NCI-H460 (cell line): ENCODE measurements at regions not wholly inside any gene's neighbourhood (a gene's known extent, or its start where the extent isn't known, plus 50 kb on each side); places are given as distances from the start of the nearest gene placed in this dataset.
"Not testable (repeated sequence)": the region's sequence is repeated elsewhere in the genome, so short reads cannot be mapped to it uniquely, and the experiment has no call there.

Experiments used
- DNase-seq: peaks from one replicate; pipeline ENCODE4 v3.0.0-alpha.2; 2016; ENCODE audit warnings: low read depth; ENCODE audit errors: extremely low read depth

DNA sequence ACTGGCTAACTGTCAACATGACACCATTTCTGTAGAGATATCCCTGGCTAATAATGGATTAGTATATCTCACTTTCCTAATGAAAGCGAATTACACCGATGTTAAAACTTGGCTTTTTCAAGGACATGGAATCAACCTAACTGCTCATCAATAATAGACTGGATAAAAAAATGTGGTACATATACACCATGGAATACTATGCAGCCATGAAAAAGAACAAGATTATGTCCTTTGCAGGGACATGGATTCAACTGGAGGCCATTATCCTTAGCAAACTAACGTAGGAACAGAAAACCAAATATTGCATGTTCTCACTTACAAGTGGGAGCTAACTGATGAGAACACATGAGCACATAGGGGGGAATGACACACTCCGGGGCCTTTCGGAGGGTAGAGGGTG is 62.6 kb downstream of the ZIC1 start:
- no peak for DNase-seq

DNA sequence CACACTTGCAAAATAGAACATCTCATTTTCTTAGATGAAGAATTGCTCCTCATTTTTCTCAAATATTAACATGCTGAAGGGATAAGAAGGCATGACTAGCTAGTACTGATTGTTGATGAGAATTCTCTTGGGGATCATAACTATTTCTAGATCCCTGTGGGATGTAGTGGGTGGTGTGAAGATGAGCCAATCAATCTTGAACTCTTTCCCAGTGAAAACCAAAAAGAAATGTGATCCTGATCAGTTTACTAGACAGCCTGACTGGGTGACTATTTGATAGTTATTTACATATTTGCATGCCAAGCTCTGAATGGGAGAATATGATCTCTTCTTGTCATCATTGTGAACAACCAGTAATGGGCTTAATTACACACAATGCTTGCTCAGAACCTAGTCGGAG is 63.7 kb downstream of the ZIC1 start:
- DNase-seq: no peak

- DNase-seq: no peak
Observed at GRCh38 chr3:147483145-147483544, 74.0 kb downstream of the ZIC1 start.

DNA sequence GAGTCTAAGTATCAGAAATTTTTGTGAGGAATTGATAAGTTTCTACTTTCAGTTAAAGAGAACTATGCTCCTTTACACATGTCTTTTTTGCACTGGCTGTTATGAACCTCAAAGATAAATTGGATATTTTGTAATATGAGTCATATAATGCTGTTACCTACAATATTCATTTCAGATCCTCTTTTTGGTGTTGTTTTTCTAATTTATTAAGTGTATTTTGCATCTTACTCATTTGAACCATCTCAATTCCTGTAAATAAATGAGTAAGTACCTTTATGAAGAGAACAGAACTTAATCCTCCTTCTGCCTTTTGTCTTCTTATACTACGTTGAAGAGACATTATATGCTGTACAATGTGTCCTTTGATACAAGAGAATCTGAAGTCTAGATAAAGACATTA is 74.4 kb downstream of the ZIC1 start:
- DNase-seq: no peak

DNA sequence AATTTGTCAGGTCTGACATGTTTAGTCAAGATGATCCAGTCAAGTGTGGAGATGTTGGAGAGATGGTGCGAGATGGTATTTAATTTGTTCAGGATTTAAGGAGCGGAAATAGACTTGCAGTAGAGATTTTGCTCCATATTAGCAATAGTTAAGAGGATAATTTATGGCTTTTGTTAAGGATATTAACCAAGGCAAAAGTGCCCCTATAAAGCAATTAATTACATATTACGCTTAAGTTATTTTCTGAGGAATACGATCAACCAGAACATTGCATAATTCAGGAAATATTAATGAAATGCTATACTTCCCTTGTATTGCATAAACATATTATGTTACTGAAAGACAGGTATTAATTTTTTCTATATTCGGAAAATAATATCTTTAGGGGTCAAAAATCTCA is 83.9 kb downstream of the ZIC1 start:
- no peak for DNase-seq

DNA sequence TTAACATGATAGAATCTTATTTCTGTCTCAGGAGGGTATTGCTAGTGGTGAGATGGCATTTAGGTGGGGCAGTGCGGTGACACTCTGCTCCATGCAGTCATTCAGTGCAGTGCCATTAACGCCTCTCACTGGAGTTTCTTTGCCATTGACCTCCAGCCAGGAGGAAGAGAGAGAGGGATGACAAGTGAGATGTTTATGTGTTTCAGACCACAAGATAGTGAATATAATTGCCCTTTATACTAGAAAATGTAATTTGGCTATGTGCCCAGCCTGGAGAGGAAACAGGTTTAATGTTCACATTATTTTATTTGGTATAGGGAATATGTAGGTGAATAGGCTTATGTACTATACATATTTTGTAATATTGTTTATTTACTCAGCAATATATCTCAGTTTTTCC is 84.5 kb downstream of the ZIC1 start:
- DNase-seq: no peak

DNA sequence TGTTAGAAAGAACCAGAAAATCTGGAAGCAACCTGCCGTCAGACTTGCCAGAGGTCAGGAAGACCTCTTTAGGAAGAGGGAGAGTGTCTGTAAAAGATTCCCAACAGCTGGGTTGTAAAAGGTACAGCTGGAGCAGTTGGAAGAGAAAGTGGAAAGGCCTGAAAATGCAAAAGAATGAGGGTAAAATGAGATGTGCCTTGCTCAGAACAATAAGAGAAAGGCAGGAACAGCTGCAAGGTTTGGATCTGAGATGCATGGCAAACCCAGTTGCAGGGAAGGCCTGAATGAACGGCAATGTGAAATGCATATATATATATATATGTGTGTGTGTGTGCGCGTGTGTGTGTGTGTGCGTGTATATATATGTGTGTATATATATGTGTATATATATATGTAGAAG is 88.1 kb downstream of the ZIC1 start:
- DNase-seq: no peak

DNA sequence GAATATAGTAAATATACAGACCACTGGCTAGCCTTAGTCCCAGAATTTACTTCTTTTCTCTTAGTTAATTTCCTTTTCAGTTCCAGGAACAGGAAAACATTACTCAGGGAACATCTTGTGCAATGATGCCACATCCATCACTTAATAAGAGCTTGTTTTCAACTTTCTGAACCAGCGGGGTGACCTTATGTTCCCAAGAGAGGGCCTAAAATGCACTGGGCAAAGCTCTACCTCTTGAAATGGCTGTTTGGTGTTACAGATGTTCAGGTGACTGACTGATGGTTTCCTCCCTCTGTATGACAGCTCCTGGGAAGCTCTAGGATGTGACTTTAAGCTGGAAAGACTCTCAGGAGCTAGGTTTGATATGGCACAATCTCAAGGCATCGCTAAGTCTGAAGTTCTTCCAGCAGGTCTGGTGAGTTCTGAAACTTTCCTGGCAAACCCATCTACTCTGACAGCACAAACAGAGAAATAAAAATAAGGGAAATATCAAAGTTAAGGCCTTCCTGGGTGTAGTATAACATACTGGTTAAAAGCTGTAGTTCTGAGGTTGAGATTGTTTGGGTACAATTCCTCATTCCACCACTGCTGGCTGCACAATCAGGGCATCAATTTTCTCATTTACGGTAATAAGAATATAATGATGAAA is 98.6 kb downstream of the ZIC1 start:
- DNase-seq: no peak

GRCh38 chr3:147509448-147509847 is 100.3 kb downstream of the ZIC1 start:
- DNase-seq: no peak

GRCh38 chr3:147513785-147514184 is 104.6 kb downstream of the ZIC1 start:
- no peak for DNase-seq

DNA sequence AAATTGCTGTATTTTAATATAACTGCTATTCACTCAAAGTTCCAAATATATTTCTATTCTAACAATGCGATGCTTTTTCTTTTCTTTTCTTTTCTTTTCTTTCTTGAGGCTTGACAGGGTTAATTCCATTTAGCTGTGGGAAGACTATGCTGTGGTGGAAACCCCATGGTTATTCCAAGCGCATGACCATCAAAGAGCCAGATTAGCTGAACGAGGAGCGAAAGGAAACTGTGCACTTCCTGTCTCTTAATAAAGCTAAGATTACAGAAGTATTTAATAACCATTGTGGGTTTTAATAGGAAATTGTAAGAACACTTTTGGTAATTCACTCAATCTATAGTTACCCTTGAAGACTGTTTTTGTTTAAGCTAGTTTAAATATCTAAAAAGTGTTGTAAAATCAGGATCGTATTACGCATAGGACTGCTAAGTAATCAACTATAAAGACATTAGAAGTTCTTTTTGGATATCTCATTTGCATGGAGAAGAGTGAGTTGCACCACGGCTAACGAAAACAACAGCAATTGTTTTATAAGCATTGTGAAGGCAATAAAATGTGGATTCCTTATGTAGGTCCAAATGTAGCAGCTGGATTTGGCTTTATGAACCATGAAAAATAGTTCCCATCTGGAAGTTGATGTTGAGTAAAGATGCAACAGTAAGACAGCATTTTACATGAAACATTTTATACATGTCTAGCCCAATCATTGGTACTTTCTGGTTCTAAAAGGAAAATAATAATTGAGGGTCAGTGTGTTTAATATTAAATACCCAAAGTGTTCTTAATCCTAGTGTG is 105.4 kb downstream of the ZIC1 start:
- DNase-seq: no peak

DNA sequence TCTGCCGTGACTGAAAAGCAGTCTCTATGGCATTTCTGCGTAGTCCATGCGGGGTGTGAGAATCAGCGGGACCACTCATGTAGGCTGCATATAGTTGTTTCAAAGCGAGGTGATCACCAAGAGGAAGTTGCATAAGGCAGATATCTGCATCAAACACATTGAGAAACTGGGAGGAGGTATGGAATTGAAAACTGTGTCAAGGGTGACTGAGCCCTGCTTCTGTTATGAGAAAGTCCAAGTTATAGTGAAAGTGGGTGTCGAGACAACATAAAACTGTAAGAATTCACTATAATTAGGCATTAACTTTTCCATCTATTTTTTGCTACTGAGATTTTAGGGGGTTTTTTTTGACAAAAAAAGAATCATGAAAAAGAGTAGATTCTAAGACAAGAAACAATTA is 109.3 kb downstream of the ZIC1 start:
- DNase-seq: no peak

GRCh38 chr3:147521646-147522045 is 112.5 kb downstream of the ZIC1 start:
- DNase-seq: no peak

GRCh38 chr3:147522780-147523179 is 113.6 kb downstream of the ZIC1 start:
- DNase-seq: not testable (repeated sequence)

GRCh38 chr3:147529551-147529950 is 120.4 kb downstream of the ZIC1 start:
- no peak for DNase-seq

DNA sequence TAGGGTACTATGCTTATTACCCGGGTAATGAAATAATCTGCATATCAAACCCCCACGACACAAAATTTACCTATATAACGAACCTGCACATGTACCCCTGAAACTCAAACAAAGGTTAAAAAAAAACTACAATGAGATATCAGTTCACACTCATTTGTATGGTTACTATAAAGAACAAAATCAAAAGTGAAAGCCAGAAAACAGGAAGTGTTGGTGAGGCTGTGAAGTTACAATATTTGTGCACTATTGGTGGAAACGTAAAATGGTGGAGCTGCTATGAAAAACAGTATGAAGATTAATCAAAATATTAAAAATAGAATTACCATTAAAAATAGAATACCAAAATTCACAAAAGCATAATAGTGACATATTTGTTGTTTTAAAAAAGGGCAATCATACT is 128.9 kb downstream of the ZIC1 start:
- no peak for DNase-seq

- DNase-seq: no peak
Observed at GRCh38 chr3:147540921-147541320, 131.8 kb downstream of the ZIC1 start.

DNA sequence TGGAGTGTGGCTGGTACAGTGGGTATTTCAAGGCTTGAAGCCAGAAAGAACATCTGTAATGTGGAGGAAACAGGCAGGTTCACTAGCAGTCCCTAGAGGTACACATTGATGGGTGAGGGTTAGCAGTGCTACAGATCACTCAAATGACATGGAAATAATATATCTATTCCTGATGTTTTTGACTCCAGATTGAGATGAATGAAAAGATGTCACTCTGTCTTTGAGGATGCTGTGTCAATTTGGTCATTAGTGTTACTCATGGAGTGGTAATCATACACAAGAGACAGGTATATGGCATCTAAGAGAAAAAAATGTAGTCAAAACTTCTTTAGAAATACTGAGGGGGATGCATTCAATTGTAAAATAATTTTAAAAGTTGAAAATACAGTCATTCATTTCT is 135.1 kb downstream of the ZIC1 start:
- DNase-seq: no peak

- DNase-seq: no peak
Observed at GRCh38 chr3:147551491-147551890, 142.3 kb downstream of the ZIC1 start.

DNA sequence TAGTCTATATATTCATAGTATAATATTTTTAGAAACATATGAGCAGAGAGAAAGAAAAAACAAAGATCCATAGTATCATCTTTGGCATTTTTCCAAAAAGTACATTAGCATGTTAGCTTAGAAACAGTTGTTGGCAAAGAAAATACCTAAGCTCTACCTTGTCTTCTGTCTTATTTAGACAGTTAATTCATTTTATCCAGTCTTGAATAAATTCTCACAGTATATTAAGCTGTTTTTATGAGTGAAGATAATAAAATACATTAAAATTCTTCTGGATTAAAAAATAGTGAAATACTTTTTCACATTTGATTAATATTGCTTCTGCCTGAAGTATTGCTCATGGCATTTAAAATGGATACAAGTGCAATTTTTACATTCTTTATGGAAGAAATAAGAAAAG is 145.2 kb downstream of the ZIC1 start:
- no peak for DNase-seq

DNA sequence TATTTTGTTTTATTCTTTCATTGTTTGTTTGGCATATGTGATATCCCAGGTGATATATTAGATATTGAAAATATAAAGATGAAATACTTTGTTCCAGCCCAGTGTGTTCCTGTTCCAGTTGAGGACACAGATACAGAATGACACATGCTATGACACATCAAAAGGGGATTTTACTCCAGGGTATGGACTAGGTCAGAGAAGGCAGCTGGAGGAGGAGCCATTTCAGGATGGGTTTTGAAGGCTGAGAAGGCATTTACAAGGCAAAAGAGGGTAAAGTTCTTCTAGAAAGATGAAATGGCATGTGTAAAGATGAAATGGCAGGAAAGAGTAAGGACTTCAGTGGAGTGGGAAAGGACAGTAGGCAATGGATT is 163.8 kb downstream of the ZIC1 start:
- DNase-seq: no peak

- no peak for DNase-seq
Observed at GRCh38 chr3:147574621-147575020, 165.5 kb downstream of the ZIC1 start.

DNA sequence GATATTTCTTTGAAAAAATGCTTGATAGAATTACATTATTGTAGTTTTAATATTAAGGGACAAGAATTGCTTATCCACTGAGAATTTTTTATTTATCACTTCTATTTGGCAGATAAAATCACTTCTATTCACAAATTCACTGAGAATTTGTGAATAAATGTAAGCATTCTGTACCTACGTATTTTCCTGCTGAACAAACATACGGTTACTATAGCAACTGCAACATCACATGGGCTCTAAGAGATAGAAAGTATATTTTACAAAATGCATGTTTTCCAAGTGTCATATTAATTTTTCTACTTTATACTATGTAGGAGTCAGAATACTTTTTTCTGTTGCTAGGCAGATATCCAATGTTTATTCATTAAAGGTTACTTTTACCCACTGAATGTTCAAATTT is 166.2 kb downstream of the ZIC1 start:
- DNase-seq: no peak
